DOHH2 (cell line): ENCODE measurements at regions not wholly inside any gene's neighbourhood (a gene's known extent, or its start where the extent isn't known, plus 50 kb on each side); places are given as distances from the start of the nearest gene placed in this dataset.

Source experiments
- H3F3A ChIP-seq: fragments of 200-600 bp; sonication (generic), shearing (Covaris generic); 2 replicates; pipeline ENCODE4 v1.6.0; 2016; ENCODE audit warnings: antibody characterized with exemption, mild to moderate bottlenecking; ENCODE audit not compliant: control insufficient read depth, insufficient read depth
- H3K27ac ChIP-seq: fragments of 200-600 bp; sonication (generic); 2 replicates; pipeline ENCODE4 v1.5.1; 2014; ENCODE audit warnings: low read depth, mild to moderate bottlenecking, low read length, moderate library complexity
- H3K27me3 ChIP-seq: fragments of 200-600 bp; sonication (generic); 2 replicates; pipeline ENCODE4 v1.6.1; 2014; ENCODE audit warnings: mild to moderate bottlenecking, low read length, mixed read lengths; ENCODE audit not compliant: control insufficient read depth
- H3K36me3 ChIP-seq: fragments of 200-600 bp; sonication (generic); 2 replicates; pipeline ENCODE4 v1.6.1; 2014; ENCODE audit warnings: mild to moderate bottlenecking, low read length, moderate library complexity, mixed read lengths; ENCODE audit not compliant: control insufficient read depth
- H3K4me1 ChIP-seq: fragments of 200-600 bp; sonication (generic); 2 replicates; pipeline ENCODE4 v1.6.1; 2014; ENCODE audit warnings: mild to moderate bottlenecking, low read length, mixed read lengths; ENCODE audit not compliant: control insufficient read depth
- H3K4me2 ChIP-seq: fragments of 200-600 bp; sonication (generic); 2 replicates; pipeline ENCODE4 v1.6.0; 2014; ENCODE audit warnings: mild to moderate bottlenecking, low read length, moderate library complexity
- H3K4me3 ChIP-seq: fragments of 200-600 bp; sonication (generic); 2 replicates; pipeline ENCODE4 v1.5.1; 2014; ENCODE audit warnings: mild to moderate bottlenecking, low read length, mixed read lengths
- H3K79me2 ChIP-seq: fragments of 200-600 bp; sonication (generic); 2 replicates; pipeline ENCODE4 v1.6.1; 2014; ENCODE audit warnings: mild to moderate bottlenecking, low read length, mixed read lengths; ENCODE audit not compliant: control insufficient read depth
- H3K9me2 ChIP-seq: fragments of 200-600 bp; sonication (generic); replicated peaks from 2 replicates; pipeline ENCODE4 v1.6.1; 2014; ENCODE audit warnings: mild to moderate bottlenecking, low read length, mixed read lengths; ENCODE audit not compliant: control insufficient read depth
- H3K9me3 ChIP-seq: fragments of 200-600 bp; sonication (generic); 2 replicates; pipeline ENCODE4 v1.6.1; 2014; ENCODE audit warnings: antibody characterized with exemption, low read length, mixed read lengths; ENCODE audit not compliant: control insufficient read depth, insufficient read depth
- H4K20me1 ChIP-seq: fragments of 200-600 bp; sonication (generic); 2 replicates; pipeline ENCODE4 v1.6.0; 2014; ENCODE audit warnings: low read depth, mild to moderate bottlenecking, antibody characterized with exemption, low read length, moderate library complexity; ENCODE audit not compliant: control insufficient read depth, insufficient read depth
- EZH2phosphoT487 ChIP-seq: fragments of 200-600 bp; sonication (generic); IDR thresholded peaks from 2 replicates; pipeline ENCODE4 v1.6.1; 2017; ENCODE audit warnings: borderline replicate concordance, mild to moderate bottlenecking, antibody characterized with exemption, low read length, moderate library complexity, mixed read lengths
- TF ChIP-seq, protein P1 (sequence below): fragments of 200-600 bp; sonication (generic); IDR thresholded peaks from one replicate; pipeline ENCODE4 v1.5.1; 2014; ENCODE audit warnings: antibody characterized with exemption, mild to moderate bottlenecking, low read depth, low read length; ENCODE audit not compliant: poor library complexity, severe bottlenecking

GRCh38 chr5:158465086-158465972 is 606.4 kb upstream of the CLINT1 start:
- Histone ChIP-seq H3K9me2 (no peaks in the 10 kb centered on the region), H3K4me2 (no peak overlapping the region), H3K4me3 (no peak overlapping the region), H3K4me1 (peaks cover 19% of the 10 kb centered on the region), H3K9me3 (no peaks in the 10 kb centered on the region), H3K79me2 (no peaks in the 10 kb centered on the region), H4K20me1 (no peaks in the 10 kb centered on the region), H3K36me3 (no peaks in the 10 kb centered on the region), H3K27me3 (no peaks in the 10 kb centered on the region), H3K27ac (no peak overlapping the region), H3F3A (no peaks in the 10 kb centered on the region)
- TF ChIP-seq, protein P1, sequence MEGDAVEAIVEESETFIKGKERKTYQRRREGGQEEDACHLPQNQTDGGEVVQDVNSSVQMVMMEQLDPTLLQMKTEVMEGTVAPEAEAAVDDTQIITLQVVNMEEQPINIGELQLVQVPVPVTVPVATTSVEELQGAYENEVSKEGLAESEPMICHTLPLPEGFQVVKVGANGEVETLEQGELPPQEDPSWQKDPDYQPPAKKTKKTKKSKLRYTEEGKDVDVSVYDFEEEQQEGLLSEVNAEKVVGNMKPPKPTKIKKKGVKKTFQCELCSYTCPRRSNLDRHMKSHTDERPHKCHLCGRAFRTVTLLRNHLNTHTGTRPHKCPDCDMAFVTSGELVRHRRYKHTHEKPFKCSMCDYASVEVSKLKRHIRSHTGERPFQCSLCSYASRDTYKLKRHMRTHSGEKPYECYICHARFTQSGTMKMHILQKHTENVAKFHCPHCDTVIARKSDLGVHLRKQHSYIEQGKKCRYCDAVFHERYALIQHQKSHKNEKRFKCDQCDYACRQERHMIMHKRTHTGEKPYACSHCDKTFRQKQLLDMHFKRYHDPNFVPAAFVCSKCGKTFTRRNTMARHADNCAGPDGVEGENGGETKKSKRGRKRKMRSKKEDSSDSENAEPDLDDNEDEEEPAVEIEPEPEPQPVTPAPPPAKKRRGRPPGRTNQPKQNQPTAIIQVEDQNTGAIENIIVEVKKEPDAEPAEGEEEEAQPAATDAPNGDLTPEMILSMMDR: no peak
- no peak for TF ChIP-seq EZH2phosphoT487

- Histone ChIP-seq H3K79me2 (no peaks in the 10 kb centered on the region), H3K9me3 (no peaks in the 10 kb centered on the region), H3K4me2 (no peak overlapping the region)
Observed at GRCh38 chr5:158464383-158464782, 605.4 kb upstream of the CLINT1 start.

GRCh38 chr5:158463938-158464337 is 605.0 kb upstream of the CLINT1 start:
- no peaks in the 10 kb centered on the region for H3K79me2 ChIP-seq
- H3K4me1 ChIP-seq: peaks cover 14% of the 10 kb centered on the region
- no peaks in the 10 kb centered on the region for H3K9me3 ChIP-seq
- H3K27ac ChIP-seq: no peak overlapping the region
- no peak overlapping the region for H3K4me2 ChIP-seq
- H3K27me3 ChIP-seq: no peaks in the 10 kb centered on the region
- H3F3A ChIP-seq: no peaks in the 10 kb centered on the region
- H3K4me3 ChIP-seq: no peak overlapping the region
- H3K9me2 ChIP-seq: no peaks in the 10 kb centered on the region
- TF ChIP-seq, protein P1: no peak
- TF ChIP-seq EZH2phosphoT487: no peak
- H4K20me1 ChIP-seq: no peaks in the 10 kb centered on the region
- H3K36me3 ChIP-seq: no peaks in the 10 kb centered on the region

More at GRCh38 chr5:158464383-158464782, 605.4 kb upstream of the CLINT1 start:
- Histone ChIP-seq H3F3A (no peaks in the 10 kb centered on the region), H4K20me1 (no peaks in the 10 kb centered on the region), H3K4me1 (peaks cover 14% of the 10 kb centered on the region), H3K4me3 (no peak overlapping the region), H3K27me3 (no peaks in the 10 kb centered on the region), H3K27ac (no peak overlapping the region), H3K36me3 (no peaks in the 10 kb centered on the region), H3K9me2 (no peaks in the 10 kb centered on the region)
- TF ChIP-seq EZH2phosphoT487: no peak
- TF ChIP-seq, protein P1: no peak
